ENCODE measurements at regions not wholly inside any gene's neighbourhood (a gene's known extent, or its start where the extent isn't known, plus 50 kb on each side); places are given as distances from the start of the nearest gene placed in this dataset.

GRCh38 chr14:85420707-85421106 lies 109.2 kb upstream of the FLRT2 start:
- Histone ChIP-seq H3K36me3 (ENCODE audit: control insufficient read depth in 1 of 2, insufficient read depth in 2 of 2, low read length in 2 of 2) (no peaks in the 10 kb centered on the region), H2BK12ac (ENCODE audit: low read length) (no peak overlapping the region), H3K4me1 (ENCODE audit: control insufficient read depth in 1 of 2, insufficient read depth in 2 of 2, low read length in 2 of 2) (peaks cover 0 to 5% of the 10 kb centered on the region in 2 experiments), H3K9me3 (ENCODE audit: insufficient read depth, low read depth, low read length) (no peaks in the 10 kb centered on the region), H2BK120ac (ENCODE audit: insufficient read depth, low read length, poor library complexity) (no peak overlapping the region), H3K18ac (ENCODE audit: low read length) (no peak overlapping the region), H3K14ac (ENCODE audit: low read length) (no peak overlapping the region), H3K9ac (ENCODE audit: low read length) (no peak overlapping the region), H3K79me2 (ENCODE audit: control insufficient read depth, insufficient read depth, low read length, poor library complexity) (no peaks in the 10 kb centered on the region), H3K4ac (ENCODE audit: low read depth, low read length) (no peak overlapping the region), H4K91ac (ENCODE audit: low read depth, low read length) (no peak overlapping the region), H4K8ac (ENCODE audit: low read depth, low read length) (no peak overlapping the region), H2BK5ac (ENCODE audit: low read depth, low read length, poor library complexity) (no peak overlapping the region), H4K12ac (ENCODE audit: low read depth, low read length) (no peak overlapping the region), H2AK5ac (ENCODE audit: low read length) (no peak overlapping the region), H2AFZ (ENCODE audit: insufficient read depth, low read length, poor library complexity) (no peak overlapping the region), H3K27ac (ENCODE audit: low read depth, low read length) (no peak overlapping the region), H3K79me1 (ENCODE audit: low read length) (no peaks in the 10 kb centered on the region), H3K4me2 (ENCODE audit: low read length) (no peak overlapping the region), H3K4me3 (ENCODE audit: low read depth, low read length) (no peak overlapping the region), H3K27me3 (ENCODE audit: insufficient read depth, low read length) (no peaks in the 10 kb centered on the region), H3K23ac (ENCODE audit: low read length) (no peak overlapping the region)
- DNase-seq: no peak
- no CpG with 5 or more reads among the region's 5 CpGs for WGBS (ENCODE audit: extremely low coverage, insufficient coverage, insufficient read length)

GRCh38 chr14:85421186-85421877 lies 108.6 kb upstream of the FLRT2 start:
- Histone ChIP-seq H3K27ac (ENCODE audit: low read depth, low read length) (no peak overlapping the region), H2BK5ac (ENCODE audit: low read depth, low read length, poor library complexity) (no peak overlapping the region), H4K8ac (ENCODE audit: low read depth, low read length) (no peak overlapping the region), H4K91ac (ENCODE audit: low read depth, low read length) (no peak overlapping the region), H3K4me3 (ENCODE audit: low read depth, low read length) (no peak overlapping the region), H3K9ac (ENCODE audit: low read length) (no peak overlapping the region), H4K12ac (ENCODE audit: low read depth, low read length) (no peak overlapping the region), H3K14ac (ENCODE audit: low read length) (no peak overlapping the region), H3K4ac (ENCODE audit: low read depth, low read length) (no peak overlapping the region), H3K79me2 (ENCODE audit: control insufficient read depth, insufficient read depth, low read length, poor library complexity) (no peaks in the 10 kb centered on the region), H3K9me3 (ENCODE audit: insufficient read depth, low read depth, low read length) (no peaks in the 10 kb centered on the region), H3K27me3 (ENCODE audit: insufficient read depth, low read length) (no peaks in the 10 kb centered on the region), H3K79me1 (ENCODE audit: low read length) (no peaks in the 10 kb centered on the region), H3K36me3 (ENCODE audit: control insufficient read depth in 1 of 2, insufficient read depth in 2 of 2, low read length in 2 of 2) (no peaks in the 10 kb centered on the region), H3K18ac (ENCODE audit: low read length) (no peak overlapping the region), H2BK120ac (ENCODE audit: insufficient read depth, low read length, poor library complexity) (no peak overlapping the region), H2AFZ (ENCODE audit: insufficient read depth, low read length, poor library complexity) (no peak overlapping the region), H3K23ac (ENCODE audit: low read length) (no peak overlapping the region), H2BK12ac (ENCODE audit: low read length) (no peak overlapping the region), H3K4me2 (ENCODE audit: low read length) (no peak overlapping the region), H2AK5ac (ENCODE audit: low read length) (no peak overlapping the region), H3K4me1 (ENCODE audit: control insufficient read depth in 1 of 2, insufficient read depth in 2 of 2, low read length in 2 of 2) (peaks cover 0 to 5% of the 10 kb centered on the region in 2 experiments)
- WGBS (ENCODE audit: extremely low coverage, insufficient coverage, insufficient read length): no CpG with 5 or more reads among the region's 3 CpGs
- DNase-seq: no peak

GRCh38 chr14:85423889-85424288 lies 106.1 kb upstream of the FLRT2 start:
- H3K27ac ChIP-seq (ENCODE audit: low read depth, low read length): no peak overlapping the region
- H3K9ac ChIP-seq (ENCODE audit: low read length): no peak overlapping the region
- H2BK120ac ChIP-seq (ENCODE audit: insufficient read depth, low read length, poor library complexity): no peak overlapping the region
- no peak overlapping the region for H3K4me2 ChIP-seq (ENCODE audit: low read length)
- no peak overlapping the region for H4K12ac ChIP-seq (ENCODE audit: low read depth, low read length)
- no peak overlapping the region for H2BK5ac ChIP-seq (ENCODE audit: low read depth, low read length, poor library complexity)
- H3K9me3 ChIP-seq (ENCODE audit: insufficient read depth, low read depth, low read length): no peaks in the 10 kb centered on the region
- H4K8ac ChIP-seq (ENCODE audit: low read depth, low read length): no peak overlapping the region
- no peak overlapping the region for H3K4me3 ChIP-seq (ENCODE audit: low read depth, low read length)
- WGBS (ENCODE audit: extremely low coverage, insufficient coverage, insufficient read length): no CpG with 5 or more reads among the region's 3 CpGs
- no peak overlapping the region for H2AFZ ChIP-seq (ENCODE audit: insufficient read depth, low read length, poor library complexity)
- H3K14ac ChIP-seq (ENCODE audit: low read length): no peak overlapping the region
- H3K79me1 ChIP-seq (ENCODE audit: low read length): no peaks in the 10 kb centered on the region
- H3K4ac ChIP-seq (ENCODE audit: low read depth, low read length): no peak overlapping the region
- no peaks in the 10 kb centered on the region for H3K27me3 ChIP-seq (ENCODE audit: insufficient read depth, low read length)
- DNase-seq: no peak
- H2AK5ac ChIP-seq (ENCODE audit: low read length): no peak overlapping the region
- H3K23ac ChIP-seq (ENCODE audit: low read length): no peak overlapping the region
- no peaks in the 10 kb centered on the region for H3K36me3 ChIP-seq (ENCODE audit: control insufficient read depth in 1 of 2, insufficient read depth in 2 of 2, low read length in 2 of 2)
- peaks cover 0 to 5% of the 10 kb centered on the region in 2 experiments for H3K4me1 ChIP-seq (ENCODE audit: control insufficient read depth in 1 of 2, insufficient read depth in 2 of 2, low read length in 2 of 2)
- no peak overlapping the region for H4K91ac ChIP-seq (ENCODE audit: low read depth, low read length)
- no peaks in the 10 kb centered on the region for H3K79me2 ChIP-seq (ENCODE audit: control insufficient read depth, insufficient read depth, low read length, poor library complexity)
- H2BK12ac ChIP-seq (ENCODE audit: low read length): no peak overlapping the region
- H3K18ac ChIP-seq (ENCODE audit: low read length): no peak overlapping the region

- H3K27me3 ChIP-seq (ENCODE audit: insufficient read depth, low read length): no peaks in the 10 kb centered on the region
- H3K79me1 ChIP-seq (ENCODE audit: low read length): no peaks in the 10 kb centered on the region
- no peak overlapping the region for H3K18ac ChIP-seq (ENCODE audit: low read length)
- H3K79me2 ChIP-seq (ENCODE audit: control insufficient read depth, insufficient read depth, low read length, poor library complexity): no peaks in the 10 kb centered on the region
- H3K4me1 ChIP-seq (ENCODE audit: control insufficient read depth in 1 of 2, insufficient read depth in 2 of 2, low read length in 2 of 2): peaks cover 0 to 5% of the 10 kb centered on the region in 2 experiments
- H3K4me2 ChIP-seq (ENCODE audit: low read length): no peak overlapping the region
- H3K23ac ChIP-seq (ENCODE audit: low read length): no peak overlapping the region
- no peak overlapping the region for H2AFZ ChIP-seq (ENCODE audit: insufficient read depth, low read length, poor library complexity)
- H3K27ac ChIP-seq (ENCODE audit: low read depth, low read length): no peak overlapping the region
- no peak overlapping the region for H2AK5ac ChIP-seq (ENCODE audit: low read length)
- H4K12ac ChIP-seq (ENCODE audit: low read depth, low read length): no peak overlapping the region
- no peak overlapping the region for H3K14ac ChIP-seq (ENCODE audit: low read length)
- no peak overlapping the region for H3K9ac ChIP-seq (ENCODE audit: low read length)
- H3K4ac ChIP-seq (ENCODE audit: low read depth, low read length): no peak overlapping the region
- no peak overlapping the region for H4K91ac ChIP-seq (ENCODE audit: low read depth, low read length)
- H4K8ac ChIP-seq (ENCODE audit: low read depth, low read length): no peak overlapping the region
- H3K36me3 ChIP-seq (ENCODE audit: control insufficient read depth in 1 of 2, insufficient read depth in 2 of 2, low read length in 2 of 2): no peaks in the 10 kb centered on the region
- WGBS (ENCODE audit: extremely low coverage, insufficient coverage, insufficient read length): no CpG with 5 or more reads among the region's 3 CpGs
- no peak overlapping the region for H2BK120ac ChIP-seq (ENCODE audit: insufficient read depth, low read length, poor library complexity)
- no peaks in the 10 kb centered on the region for H3K9me3 ChIP-seq (ENCODE audit: insufficient read depth, low read depth, low read length)
- H2BK5ac ChIP-seq (ENCODE audit: low read depth, low read length, poor library complexity): no peak overlapping the region
- no peak overlapping the region for H2BK12ac ChIP-seq (ENCODE audit: low read length)
- DNase-seq: no peak
- no peak overlapping the region for H3K4me3 ChIP-seq (ENCODE audit: low read depth, low read length)
Observed at GRCh38 chr14:85425507-85425906, 104.4 kb upstream of the FLRT2 start.
